Liver (tissue), 8 donors: ENCODE measurements at regions not wholly inside any gene's neighbourhood (a gene's known extent, or its start where the extent isn't known, plus 50 kb on each side); places are given as distances from the start of the nearest gene placed in this dataset.

Experiments
- DNase-seq: peaks from one replicate; pipeline ENCODE4 v3.0.0-alpha.2; 2017; ENCODE audit warnings: low spot score
- H3K27ac ChIP-seq, 2 donors: one replicate each; pipeline ENCODE4 v1.7.0; 2013; ENCODE audit warnings: inconsistent platforms in 2 of 2, low read length in 2 of 2, control low read depth in 1 of 2, low read depth in 1 of 2, mild to moderate bottlenecking in 1 of 2
- H3K27me3 ChIP-seq, 4 donors: one replicate each; pipeline versions ENCODE4 v1.6.1 to v1.7.0; 2013; ENCODE audit warnings: low read length in 3 of 4, inconsistent platforms in 1 of 4, mild to moderate bottlenecking in 1 of 4, moderate library complexity in 1 of 4; ENCODE audit not compliant: control insufficient read depth in 4 of 4, insufficient read depth in 4 of 4
- H3K36me3 ChIP-seq, 4 donors: one replicate each; pipeline versions ENCODE4 v1.6.1 to v1.7.0; 2013; ENCODE audit warnings: low read length in 3 of 4, mild to moderate bottlenecking in 3 of 4, low read depth in 1 of 4, moderate library complexity in 1 of 4; ENCODE audit not compliant: control insufficient read depth in 4 of 4, insufficient read depth in 3 of 4
- H3K4me1 ChIP-seq, 4 donors: one replicate each; pipeline versions ENCODE4 v1.6.1 to v1.7.0; 2013; ENCODE audit warnings: low read length in 3 of 4, mild to moderate bottlenecking in 3 of 4, moderate library complexity in 1 of 4; ENCODE audit not compliant: control insufficient read depth in 4 of 4, insufficient read depth in 4 of 4
- H3K4me3 ChIP-seq, 3 donors: one replicate each; pipeline versions ENCODE4 v1.6.1 to v1.7.0; 2013; ENCODE audit warnings: low read length in 3 of 3, control low read depth in 1 of 3, low read depth in 1 of 3, mild to moderate bottlenecking in 1 of 3
- H3K9ac ChIP-seq, 2 donors: one replicate each; pipeline ENCODE4 v1.7.0; 2013; ENCODE audit warnings: low read length in 2 of 2, mild to moderate bottlenecking in 2 of 2, moderate library complexity in 2 of 2, control low read depth in 1 of 2, low read depth in 1 of 2
- H3K9me3 ChIP-seq, 4 donors: one replicate each; pipeline versions ENCODE4 v1.6.1 to v1.7.0; 2013; ENCODE audit warnings: low read length in 3 of 4; ENCODE audit not compliant: control insufficient read depth in 4 of 4
- CTCF ChIP-seq: fragments of 150-350 bp; IDR thresholded peaks from 2 replicates; pipeline ENCODE4 v1.5.1; 2017; ENCODE audit warnings: improper control_type of control experiment, low read depth, low read length; ENCODE audit not compliant: missing input control
- EGR1 ChIP-seq, 2 donors: IDR thresholded peaks; 2 replicates each; pipeline ENCODE4 v1.6.1; 2016 to 2018; ENCODE audit warnings: antibody characterized with exemption in 2 of 2, low read depth in 2 of 2
- FOXA1 ChIP-seq: IDR thresholded peaks from 2 replicates; pipeline ENCODE4 v1.6.1; 2016; ENCODE audit warnings: antibody characterized with exemption
- FOXA2 ChIP-seq: IDR thresholded peaks from 2 replicates; pipeline ENCODE4 v1.6.1; 2016; ENCODE audit warnings: antibody characterized with exemption
- GABPA ChIP-seq, 2 donors: IDR thresholded peaks in 1 of 2; conservative IDR thresholded peaks in 1 of 2; 2 replicates each; pipeline ENCODE4 v1.6.1; 2016; ENCODE audit warnings: antibody characterized with exemption in 2 of 2, mild to moderate bottlenecking in 1 of 2, moderate library complexity in 1 of 2
- HNF4A ChIP-seq, 2 donors: conservative IDR thresholded peaks; 2 replicates each; pipeline ENCODE4 v1.6.1; 2016; ENCODE audit warnings: antibody characterized with exemption in 2 of 2, mild to moderate bottlenecking in 2 of 2
- HNF4G ChIP-seq: IDR thresholded peaks from 2 replicates; pipeline ENCODE4 v1.6.1; 2016; ENCODE audit warnings: antibody characterized with exemption
- JUND ChIP-seq, 2 donors: IDR thresholded peaks; 2 replicates each; pipeline ENCODE4 v1.6.1; 2016; ENCODE audit warnings: antibody characterized with exemption in 2 of 2
- MAX ChIP-seq: IDR thresholded peaks from 2 replicates; pipeline ENCODE4 v1.6.1; 2016; ENCODE audit warnings: antibody characterized with exemption
- NR2F2 ChIP-seq: IDR thresholded peaks from 2 replicates; pipeline ENCODE4 v1.6.1; 2016; ENCODE audit warnings: antibody characterized with exemption
- RAD21 ChIP-seq, 2 donors: IDR thresholded peaks; 2 replicates each; pipeline ENCODE4 v1.6.1; 2016; ENCODE audit warnings: antibody characterized with exemption in 2 of 2, mild to moderate bottlenecking in 2 of 2
- SP1 ChIP-seq: IDR thresholded peaks from 2 replicates; pipeline ENCODE4 v1.6.1; 2018; ENCODE audit warnings: antibody characterized with exemption, mild to moderate bottlenecking
- TAF1 ChIP-seq: conservative IDR thresholded peaks from 2 replicates; pipeline ENCODE4 v1.6.1; 2016; ENCODE audit warnings: antibody characterized with exemption, mild to moderate bottlenecking
- YY1 ChIP-seq: IDR thresholded peaks from 2 replicates; pipeline ENCODE4 v1.6.1; 2016; ENCODE audit warnings: antibody characterized with exemption, mild to moderate bottlenecking
- ZBTB33 ChIP-seq: IDR thresholded peaks from 2 replicates; pipeline ENCODE4 v1.6.1; 2016; ENCODE audit warnings: antibody characterized with exemption
- WGBS: extraction: QIAGEN DNeasy Blood & Tissue Kit; methylation state at CpG from one replicate; pipeline ENCODE4 v1.1.7; 2013; 5-methylcytosine and 5-hydroxymethylcytosine counted together
- TF ChIP-seq, protein P1 (sequence below): IDR thresholded peaks from 2 replicates; pipeline ENCODE4 v1.6.1; 2016; ENCODE audit warnings: antibody characterized with exemption
- TF ChIP-seq, protein P2 (sequence below): IDR thresholded peaks from 2 replicates; pipeline ENCODE4 v1.6.1; 2016; ENCODE audit warnings: antibody characterized with exemption, mild to moderate bottlenecking
- donor health status: healthy.
- donor health status: healthy.
- donor health status: healthy.
- donor health status: healthy.
- donor health status: healthy.

- Histone ChIP-seq H3K4me1 (no peaks in the 10 kb centered on the region), H3K27ac (no peak overlapping the region), H3K9ac (no peak overlapping the region), H3K9me3 (no peaks in the 10 kb centered on the region), H3K36me3 (no peaks in the 10 kb centered on the region), H3K27me3 (no peaks in the 10 kb centered on the region), H3K4me3 (no peak overlapping the region)
- no peak for TF ChIP-seq FOXA1
- 79% methylated on average over 10 of the region's 10 CpGs for WGBS
- DNase-seq, result no peak
Observed at GRCh38 chr16:7804635-7805195, 472.1 kb downstream of the RBFOX1 start.

DNA sequence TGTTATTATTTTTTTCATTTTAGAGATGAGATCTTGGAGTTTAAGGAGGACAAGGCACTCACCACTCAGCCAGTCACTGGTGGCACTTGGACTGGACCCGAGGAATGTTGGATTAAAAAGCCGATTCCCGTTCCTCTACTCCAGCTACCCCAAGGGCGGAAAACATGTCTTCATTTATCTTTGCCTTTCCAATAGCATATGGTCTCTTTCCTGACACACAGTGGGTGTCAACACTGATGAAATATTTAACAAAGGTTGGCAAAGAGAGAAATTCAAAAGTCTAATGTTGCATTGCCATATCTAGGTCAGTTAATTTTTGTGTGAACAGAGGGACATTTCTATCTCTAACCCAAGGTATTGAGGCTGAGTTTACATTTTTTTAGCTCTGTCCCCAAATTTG, 459.7 kb downstream of the RBFOX1 start:
- TF ChIP-seq JUND (IDR thresholded peaks at IDR 0.05), result no peak
- no peak for TF ChIP-seq GABPA (IDR thresholded peaks at IDR 0.05 in 1 of 2, conservative IDR thresholded peaks at IDR 0.05 in 1 of 2)
- no peak for TF ChIP-seq CTCF
- no peak for TF ChIP-seq FOXA2
- no peak for TF ChIP-seq RAD21 (IDR thresholded peaks at IDR 0.05)
- TF ChIP-seq YY1, result no peak
- TF ChIP-seq HNF4G, result no peak
- TF ChIP-seq SP1, result no peak
- TF ChIP-seq, protein P1, sequence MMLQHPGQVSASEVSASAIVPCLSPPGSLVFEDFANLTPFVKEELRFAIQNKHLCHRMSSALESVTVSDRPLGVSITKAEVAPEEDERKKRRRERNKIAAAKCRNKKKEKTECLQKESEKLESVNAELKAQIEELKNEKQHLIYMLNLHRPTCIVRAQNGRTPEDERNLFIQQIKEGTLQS, result no peak
- no peak for TF ChIP-seq TAF1
- TF ChIP-seq NR2F2, result no peak
- TF ChIP-seq ZBTB33, result no peak
- no peak for TF ChIP-seq MAX
- TF ChIP-seq FOXA1, result no peak
- TF ChIP-seq EGR1 (IDR thresholded peaks at IDR 0.05; ENCODE audit: low read depth in 2 of 2), result no peak
- TF ChIP-seq HNF4A (conservative IDR thresholded peaks at IDR 0.05), result no peak
- TF ChIP-seq, protein P2, sequence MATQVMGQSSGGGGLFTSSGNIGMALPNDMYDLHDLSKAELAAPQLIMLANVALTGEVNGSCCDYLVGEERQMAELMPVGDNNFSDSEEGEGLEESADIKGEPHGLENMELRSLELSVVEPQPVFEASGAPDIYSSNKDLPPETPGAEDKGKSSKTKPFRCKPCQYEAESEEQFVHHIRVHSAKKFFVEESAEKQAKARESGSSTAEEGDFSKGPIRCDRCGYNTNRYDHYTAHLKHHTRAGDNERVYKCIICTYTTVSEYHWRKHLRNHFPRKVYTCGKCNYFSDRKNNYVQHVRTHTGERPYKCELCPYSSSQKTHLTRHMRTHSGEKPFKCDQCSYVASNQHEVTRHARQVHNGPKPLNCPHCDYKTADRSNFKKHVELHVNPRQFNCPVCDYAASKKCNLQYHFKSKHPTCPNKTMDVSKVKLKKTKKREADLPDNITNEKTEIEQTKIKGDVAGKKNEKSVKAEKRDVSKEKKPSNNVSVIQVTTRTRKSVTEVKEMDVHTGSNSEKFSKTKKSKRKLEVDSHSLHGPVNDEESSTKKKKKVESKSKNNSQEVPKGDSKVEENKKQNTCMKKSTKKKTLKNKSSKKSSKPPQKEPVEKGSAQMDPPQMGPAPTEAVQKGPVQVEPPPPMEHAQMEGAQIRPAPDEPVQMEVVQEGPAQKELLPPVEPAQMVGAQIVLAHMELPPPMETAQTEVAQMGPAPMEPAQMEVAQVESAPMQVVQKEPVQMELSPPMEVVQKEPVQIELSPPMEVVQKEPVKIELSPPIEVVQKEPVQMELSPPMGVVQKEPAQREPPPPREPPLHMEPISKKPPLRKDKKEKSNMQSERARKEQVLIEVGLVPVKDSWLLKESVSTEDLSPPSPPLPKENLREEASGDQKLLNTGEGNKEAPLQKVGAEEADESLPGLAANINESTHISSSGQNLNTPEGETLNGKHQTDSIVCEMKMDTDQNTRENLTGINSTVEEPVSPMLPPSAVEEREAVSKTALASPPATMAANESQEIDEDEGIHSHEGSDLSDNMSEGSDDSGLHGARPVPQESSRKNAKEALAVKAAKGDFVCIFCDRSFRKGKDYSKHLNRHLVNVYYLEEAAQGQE, result no peak
- 84% methylated on average over 4 of the region's 4 CpGs for WGBS
- H3K36me3 ChIP-seq, result no peaks in the 10 kb centered on the region
- no peaks in the 10 kb centered on the region for H3K9me3 ChIP-seq
- H3K4me1 ChIP-seq, result no peaks in the 10 kb centered on the region
- H3K4me3 ChIP-seq, result no peak overlapping the region
- H3K27me3 ChIP-seq, result peaks cover 0 to 3% (median 0%) of the 10 kb centered on the region in 4 donors
- DNase-seq, result no peak
- no peak overlapping the region for H3K27ac ChIP-seq
- H3K9ac ChIP-seq, result no peak overlapping the region
